ENCODE measurements at regions not wholly inside any gene's neighbourhood (a gene's known extent, or its start where the extent isn't known, plus 50 kb on each side); places are given as distances from the start of the nearest gene placed in this dataset.

DNA sequence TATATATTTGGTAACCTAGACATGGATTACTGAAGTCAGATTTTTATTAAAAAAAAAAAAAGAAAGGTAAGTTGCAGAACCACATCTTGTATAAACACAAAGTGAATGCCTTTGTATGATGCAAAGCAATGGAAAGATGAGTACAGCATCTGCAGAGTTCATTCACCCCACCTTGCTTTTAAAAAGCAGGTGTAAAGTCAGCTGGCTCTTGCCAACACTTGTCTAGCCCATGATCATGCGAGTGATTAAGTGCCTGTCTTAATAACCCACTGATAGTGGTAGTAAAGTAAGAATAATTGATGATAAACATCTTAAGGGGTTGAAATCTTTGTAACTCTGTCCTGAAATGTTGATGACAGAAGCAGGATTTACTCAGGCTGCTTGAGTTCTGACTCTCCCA, 710.4 kb downstream of the EFNB2 start:
- no peak for DNase-seq (ENCODE audit: low read depth in 4 of 4, low spot score in 3 of 4)

DNA sequence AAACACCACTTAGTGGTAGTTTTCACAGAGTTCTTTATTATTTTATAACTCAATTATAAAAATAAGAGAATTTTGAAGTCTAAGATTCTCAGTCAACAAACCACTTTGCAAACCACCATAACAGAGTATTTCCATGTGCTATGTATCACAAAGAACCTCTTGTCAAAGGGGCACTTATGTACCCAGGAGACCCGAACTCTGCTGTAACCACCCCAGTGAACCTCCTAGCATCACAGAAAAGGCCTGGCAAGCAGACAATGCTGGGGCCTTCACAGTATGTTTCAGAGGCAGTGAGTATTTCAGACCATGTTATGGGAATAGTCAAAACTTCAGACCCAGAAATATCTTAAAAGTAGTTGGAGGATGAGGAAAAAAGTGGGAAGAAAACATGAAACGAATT, 714.1 kb downstream of the EFNB2 start:
- DNase-seq (ENCODE audit: low read depth in 4 of 4, low spot score in 3 of 4) = no peak

GRCh38 chr13:105820415-105820814, 715.0 kb downstream of the EFNB2 start:
- no peak for DNase-seq (ENCODE audit: low read depth in 4 of 4, low spot score in 3 of 4)

- DNase-seq (ENCODE audit: low read depth in 4 of 4, low spot score in 3 of 4) = no peak
Observed at GRCh38 chr13:105817498-105817897, 718.0 kb downstream of the EFNB2 start.

DNA sequence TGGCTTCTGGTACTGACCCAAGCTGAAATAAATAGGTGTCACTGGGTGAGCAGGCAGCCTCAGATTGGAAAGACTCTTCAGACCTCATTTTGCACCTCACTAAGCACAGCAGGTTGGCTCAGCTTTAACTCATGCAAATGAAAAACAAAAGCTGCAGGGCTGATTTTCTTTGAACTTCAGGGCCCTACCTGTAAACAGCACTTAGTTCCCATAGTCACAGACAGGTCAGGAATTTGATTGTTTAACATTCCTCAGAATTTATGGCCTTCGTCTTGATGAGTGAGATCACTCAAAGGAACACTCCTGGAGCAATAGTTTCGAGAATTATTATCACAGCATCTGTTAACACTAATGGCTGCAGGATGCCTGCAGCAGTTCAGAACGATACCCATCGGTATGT, 718.5 kb downstream of the EFNB2 start:
- DNase-seq (ENCODE audit: low read depth in 4 of 4, low spot score in 3 of 4) = peak in 3 of 4 donors; percentile 41 to 62 (median 44)

GRCh38 chr13:105814902-105815250, 720.6 kb downstream of the EFNB2 start:
- DNase-seq (ENCODE audit: low read depth in 4 of 4, low spot score in 3 of 4) = no peak

DNA sequence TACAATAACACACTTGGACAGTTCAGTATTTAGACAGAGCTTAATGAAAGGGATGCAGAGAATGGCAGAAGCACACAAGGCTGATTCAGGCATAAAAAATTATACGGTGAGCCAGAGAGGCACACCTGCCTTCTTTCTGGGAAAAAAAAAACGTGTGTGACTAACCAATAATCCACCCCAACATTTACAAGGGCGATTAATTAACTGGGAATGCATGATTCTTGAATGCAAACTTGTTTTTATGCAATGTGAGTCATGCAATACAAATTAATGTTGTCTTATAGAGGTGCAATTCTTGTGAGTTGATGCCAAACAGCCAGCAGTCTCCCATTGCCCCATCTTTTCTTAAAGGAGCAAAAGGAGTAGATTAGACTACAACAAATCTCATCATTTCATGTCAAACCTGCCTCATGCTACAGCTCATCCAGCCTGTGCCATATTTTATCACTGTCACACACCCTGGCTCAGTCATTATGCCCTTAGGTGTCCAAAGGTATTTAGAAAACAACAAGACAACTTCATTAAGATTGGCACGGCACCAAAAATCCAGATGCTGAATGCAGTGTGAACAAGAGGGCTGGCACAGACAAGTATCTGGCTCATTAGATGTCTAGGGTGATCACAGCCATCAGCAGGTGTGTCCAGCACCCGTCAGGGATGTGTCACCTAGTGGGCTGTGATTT, 721.1 kb downstream of the EFNB2 start:
- no peak for DNase-seq (ENCODE audit: low read depth in 4 of 4, low spot score in 3 of 4)

DNA sequence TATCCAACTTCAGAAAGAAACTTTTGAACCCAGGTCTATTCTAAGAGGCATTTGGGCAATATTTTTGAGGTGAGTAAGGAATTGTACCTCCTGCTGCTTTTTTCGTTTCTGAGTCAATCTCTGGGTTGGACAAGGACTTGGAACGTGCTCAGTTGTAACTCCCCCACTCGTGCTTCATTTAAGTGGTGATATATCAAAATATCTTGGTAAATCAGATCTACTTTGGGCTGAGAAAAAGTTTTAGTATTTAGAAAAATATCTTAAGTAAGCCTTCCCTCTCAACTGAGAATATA, 728.9 kb downstream of the EFNB2 start:
- no peak for DNase-seq (ENCODE audit: low read depth in 4 of 4, low spot score in 3 of 4)

- DNase-seq (ENCODE audit: low read depth in 4 of 4, low spot score in 3 of 4) = no peak
Observed at GRCh38 chr13:105805892-105806627, 729.4 kb downstream of the EFNB2 start.

DNA sequence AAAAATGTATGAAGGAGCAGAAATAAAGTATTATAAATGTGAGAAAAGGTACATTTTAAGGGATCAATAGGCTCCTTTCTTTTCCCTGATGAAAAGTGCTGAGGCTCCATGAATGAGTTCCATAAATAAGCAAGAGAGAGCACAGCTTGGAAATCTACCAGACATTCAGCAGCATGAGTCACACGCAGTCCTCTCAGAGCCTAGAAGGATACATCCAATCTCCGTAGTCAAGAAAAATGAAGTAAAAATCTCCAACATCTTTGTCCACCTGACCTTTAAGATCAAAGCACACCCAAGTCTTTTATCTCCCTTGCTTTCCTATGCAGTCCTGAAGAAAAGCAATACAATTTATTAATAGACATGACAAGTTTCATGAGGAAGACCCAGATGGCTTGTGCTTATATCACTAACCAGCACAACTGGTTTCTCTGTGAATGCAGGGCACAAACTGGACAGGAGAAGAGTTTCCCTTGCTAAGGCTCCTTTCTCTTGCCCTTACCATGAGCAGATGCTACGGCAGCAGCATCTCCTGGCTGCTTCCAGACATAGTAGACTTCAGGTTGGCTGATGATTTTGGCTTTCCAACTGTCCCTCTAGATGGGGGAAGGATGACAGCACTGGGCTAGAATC, 730.8 kb downstream of the EFNB2 start:
- no peak for DNase-seq (ENCODE audit: low read depth in 4 of 4, low spot score in 3 of 4)

- no peak for DNase-seq (ENCODE audit: low read depth in 4 of 4, low spot score in 3 of 4)
Observed at GRCh38 chr13:105799155-105799554, 736.3 kb downstream of the EFNB2 start.

GRCh38 chr13:105798541-105798940, 736.9 kb downstream of the EFNB2 start:
- DNase-seq (ENCODE audit: low read depth in 4 of 4, low spot score in 3 of 4) = no peak

DNA sequence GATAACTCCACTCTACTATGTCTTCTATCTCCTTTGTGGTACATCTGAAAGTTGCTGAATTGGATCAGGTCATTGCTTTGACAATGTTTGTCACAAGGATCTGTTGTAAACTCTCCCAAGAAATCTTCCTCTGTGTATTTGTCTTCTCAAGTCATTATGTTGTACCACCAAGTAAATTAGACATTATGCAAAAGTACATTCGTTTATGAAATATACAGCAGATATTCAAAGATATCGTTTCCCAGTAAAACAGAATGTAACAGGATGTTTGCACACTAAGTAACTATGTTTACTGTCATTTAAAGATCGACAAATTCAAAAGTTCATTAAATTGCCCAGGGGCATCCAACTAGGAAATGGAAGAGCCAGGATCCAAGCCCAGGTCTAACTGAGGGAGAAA, 739.4 kb downstream of the EFNB2 start:
- no peak for DNase-seq (ENCODE audit: low read depth in 4 of 4, low spot score in 3 of 4)

GRCh38 chr13:105790923-105791322, 744.5 kb downstream of the EFNB2 start:
- DNase-seq (ENCODE audit: low read depth in 4 of 4, low spot score in 3 of 4) = no peak

- no peak for DNase-seq (ENCODE audit: low read depth in 4 of 4, low spot score in 3 of 4)
Observed at GRCh38 chr13:105788530-105788929, 746.9 kb downstream of the EFNB2 start.

DNA sequence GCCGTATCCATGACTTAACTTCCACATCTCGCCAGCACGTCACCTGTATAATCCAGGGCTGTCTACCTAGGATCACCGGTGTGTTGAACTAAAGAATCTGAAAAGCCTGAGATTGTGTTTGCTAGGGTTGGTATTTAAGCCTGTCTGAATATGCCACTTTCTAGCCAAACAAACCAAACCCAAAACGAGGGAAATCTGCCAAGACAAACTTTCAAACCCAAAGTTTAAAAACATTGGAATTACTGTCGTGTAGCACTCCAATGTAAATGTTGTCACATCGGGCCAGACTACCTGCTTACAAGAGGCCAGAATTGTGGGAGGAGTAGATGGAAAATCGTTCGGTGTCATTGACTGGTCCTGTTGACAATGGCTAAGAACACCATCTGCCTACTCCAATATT, 747.8 kb downstream of the EFNB2 start:
- DNase-seq (ENCODE audit: low read depth in 4 of 4, low spot score in 3 of 4) = no peak

- no peak for DNase-seq (ENCODE audit: low read depth in 4 of 4, low spot score in 3 of 4)
Observed at GRCh38 chr13:105785436-105785835, 750.0 kb downstream of the EFNB2 start.

DNA sequence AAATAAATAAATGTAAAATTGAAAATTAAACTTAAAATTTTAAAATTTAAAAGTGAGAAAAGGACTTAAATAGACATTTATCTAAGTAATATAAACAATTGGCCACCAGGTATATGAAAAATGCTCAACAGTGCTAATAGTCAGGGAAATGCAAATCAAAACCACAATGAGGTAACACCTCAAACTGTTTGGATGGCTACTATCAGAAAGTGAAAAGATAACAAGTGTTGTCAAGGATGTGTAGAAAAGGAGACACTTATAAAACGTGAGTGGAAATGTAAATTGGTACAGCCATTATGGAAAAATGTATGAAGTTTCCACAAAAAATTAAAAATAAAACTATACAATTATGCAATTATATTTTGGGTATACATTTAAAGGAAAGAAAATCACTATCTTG, 752.2 kb downstream of the EFNB2 start:
- no peak for DNase-seq (ENCODE audit: low read depth in 4 of 4, low spot score in 3 of 4)

DNA sequence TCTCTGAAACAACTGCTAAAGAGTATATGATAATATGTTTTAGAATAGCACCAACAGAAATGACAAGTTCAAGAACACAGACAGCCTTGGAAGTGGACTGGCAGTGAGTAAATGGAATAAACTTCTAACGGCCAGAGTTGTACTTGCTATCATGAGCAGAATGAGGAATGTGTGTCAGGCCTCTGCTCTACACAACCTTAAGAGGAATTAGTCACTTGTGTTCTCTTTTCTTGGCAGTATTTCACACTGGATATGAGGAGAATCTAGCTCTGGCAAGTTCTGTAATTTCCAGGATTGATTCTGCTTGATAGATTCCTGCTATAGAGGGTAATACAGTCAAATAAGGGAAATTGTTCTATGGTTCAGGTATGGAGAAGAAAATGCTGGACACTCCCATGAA, 757.3 kb downstream of the EFNB2 start:
- DNase-seq (ENCODE audit: low read depth in 4 of 4, low spot score in 3 of 4) = no peak

- peak in 3 of 4 donors; percentile 5 to 16 (median 15) for DNase-seq (ENCODE audit: low read depth in 4 of 4, low spot score in 3 of 4)
Observed at GRCh38 chr13:105774739-105775460, 760.6 kb downstream of the EFNB2 start.

GRCh38 chr13:105773863-105774538, 761.5 kb downstream of the EFNB2 start:
- DNase-seq (ENCODE audit: low read depth in 4 of 4, low spot score in 3 of 4) = no peak
